ENCODE measurements at regions not wholly inside any gene's neighbourhood (a gene's known extent, or its start where the extent isn't known, plus 50 kb on each side); places are given as distances from the start of the nearest gene placed in this dataset.
"Not testable (repeated sequence)": the region's sequence is repeated elsewhere in the genome, so short reads cannot be mapped to it uniquely, and the experiment has no call there.

GRCh38 chr6:21334651-21335050 lies 258.9 kb upstream of the SOX4 start:
- DNase-seq = no peak

- no peak for DNase-seq
Measured at GRCh38 chr6:21335591-21335990, 258.0 kb upstream of the SOX4 start.

GRCh38 chr6:21337263-21337662 lies 256.3 kb upstream of the SOX4 start:
- DNase-seq = no peak

GRCh38 chr6:21340573-21340972 lies 253.0 kb upstream of the SOX4 start:
- no peak for DNase-seq

GRCh38 chr6:21341910-21342309 lies 251.6 kb upstream of the SOX4 start:
- no peak for DNase-seq

- DNase-seq = no peak
Measured at GRCh38 chr6:21342501-21342900, 251.1 kb upstream of the SOX4 start.

- not testable (repeated sequence) for DNase-seq
Measured at GRCh38 chr6:21345704-21346103, 247.8 kb upstream of the SOX4 start.

GRCh38 chr6:21348146-21348503 lies 245.4 kb upstream of the SOX4 start:
- no peak for DNase-seq

- DNase-seq = no peak
Measured at GRCh38 chr6:21348504-21349195, 244.9 kb upstream of the SOX4 start.

- DNase-seq = no peak
Measured at GRCh38 chr6:21349834-21350233, 243.7 kb upstream of the SOX4 start.

- no peak for DNase-seq
Measured at GRCh38 chr6:21350926-21351325, 242.6 kb upstream of the SOX4 start.

- no peak for DNase-seq
Measured at GRCh38 chr6:21352131-21352530, 241.4 kb upstream of the SOX4 start.

- no peak for DNase-seq
Measured at GRCh38 chr6:21354805-21355238, 238.7 kb upstream of the SOX4 start.

GRCh38 chr6:21355638-21356037 lies 237.9 kb upstream of the SOX4 start:
- DNase-seq = no peak

- DNase-seq = no peak
Measured at GRCh38 chr6:21357262-21357661, 236.3 kb upstream of the SOX4 start.

- DNase-seq = no peak
Measured at GRCh38 chr6:21359926-21360325, 233.6 kb upstream of the SOX4 start.

- no peak for DNase-seq
Measured at GRCh38 chr6:21360336-21360735, 233.2 kb upstream of the SOX4 start.

GRCh38 chr6:21367148-21367547 lies 226.4 kb upstream of the SOX4 start:
- DNase-seq = no peak

GRCh38 chr6:21367649-21368154 lies 225.8 kb upstream of the SOX4 start:
- no peak for DNase-seq

- no peak for DNase-seq
Measured at GRCh38 chr6:21371061-21371460, 222.5 kb upstream of the SOX4 start.

- DNase-seq = no peak
Measured at GRCh38 chr6:21371676-21372171, 221.8 kb upstream of the SOX4 start.

GRCh38 chr6:21375151-21376116 lies 218.1 kb upstream of the SOX4 start:
- DNase-seq = no peak

GRCh38 chr6:21377356-21377755 lies 216.2 kb upstream of the SOX4 start:
- DNase-seq = no peak

Measured in CD4-positive, alpha-beta T cell treated with Interleukin-4 for 1 hour (primary cell).